OCI-LY1 (cell line): ENCODE measurements at regions not wholly inside any gene's neighbourhood (a gene's known extent, or its start where the extent isn't known, plus 50 kb on each side); places are given as distances from the start of the nearest gene placed in this dataset.

Source experiments
- H2AFZ ChIP-seq: fragments of 200-600 bp; sonication (generic), shearing (Covaris generic); 2 replicates; pipeline ENCODE4 v1.6.0; 2014; ENCODE audit warnings: antibody characterized with exemption, mild to moderate bottlenecking, low read length
- H3F3A ChIP-seq: fragments of 200-600 bp; sonication (generic), shearing (Covaris generic); 2 replicates; pipeline ENCODE4 v1.6.0; 2014; ENCODE audit warnings: mild to moderate bottlenecking, antibody characterized with exemption, low read length, moderate library complexity; ENCODE audit not compliant: insufficient read depth
- H3K27ac ChIP-seq: fragments of 200-600 bp; sonication (generic); 2 replicates; pipeline ENCODE4 v1.5.1; 2014; ENCODE audit warnings: low read length, mixed run types, mild to moderate bottlenecking, low read depth; ENCODE audit not compliant: poor library complexity, severe bottlenecking
- H3K27me3 ChIP-seq: fragments of 200-600 bp; sonication (generic); 2 replicates; pipeline ENCODE4 v1.6.0; 2014; ENCODE audit warnings: antibody characterized with exemption, mild to moderate bottlenecking, low read length, moderate library complexity; ENCODE audit not compliant: insufficient read depth
- H3K36me3 ChIP-seq: fragments of 200-600 bp; sonication (generic); 2 replicates; pipeline ENCODE4 v1.6.1; 2014; ENCODE audit warnings: mild to moderate bottlenecking, antibody characterized with exemption, low read length, moderate library complexity, mixed read lengths; ENCODE audit not compliant: insufficient read depth
- H3K4me1 ChIP-seq: fragments of 200-600 bp; sonication (generic); 2 replicates; pipeline ENCODE4 v1.5.1; 2014; ENCODE audit warnings: mild to moderate bottlenecking, low read length, moderate library complexity; ENCODE audit not compliant: insufficient read depth, severe bottlenecking
- H3K4me2 ChIP-seq: fragments of 200-600 bp; sonication (generic), shearing (Covaris generic); 2 replicates; pipeline ENCODE4 v1.6.1; 2014; ENCODE audit warnings: low read length
- H3K4me3 ChIP-seq: fragments of 200-600 bp; sonication (generic); 2 replicates; pipeline ENCODE4 v1.5.1; 2014; ENCODE audit warnings: low read length, low read depth, mild to moderate bottlenecking, mixed read lengths; ENCODE audit not compliant: poor library complexity, severe bottlenecking
- H3K79me2 ChIP-seq: fragments of 200-600 bp; shearing (Covaris generic); 2 replicates; pipeline ENCODE4 v1.6.1; 2016; ENCODE audit warnings: mixed run types, low read length, mixed read lengths; ENCODE audit not compliant: insufficient read depth
- H3K9ac ChIP-seq: fragments of 200-600 bp; sonication (generic), shearing (Covaris generic); 2 replicates; pipeline ENCODE4 v1.6.1; 2014; ENCODE audit warnings: mild to moderate bottlenecking, low read length, mixed read lengths
- H3K9me2 ChIP-seq: fragments of 200-600 bp; sonication (generic), shearing (Covaris generic); 2 replicates; pipeline ENCODE4 v1.6.1; 2014; ENCODE audit warnings: low read depth, mild to moderate bottlenecking, low read length, mixed read lengths
- H3K9me3 ChIP-seq: fragments of 200-600 bp; shearing (Covaris generic); 2 replicates; pipeline ENCODE4 v1.6.1; 2014; ENCODE audit warnings: low read length, mixed read lengths
- H4K20me1 ChIP-seq: fragments of 200-600 bp; sonication (generic), shearing (Covaris generic); 2 replicates; pipeline ENCODE4 v1.6.0; 2016; ENCODE audit warnings: mild to moderate bottlenecking, low read length; ENCODE audit not compliant: insufficient read depth
- CTCF ChIP-seq: fragments of 200-600 bp; sonication (generic), shearing (Covaris generic); IDR thresholded peaks from 2 replicates; pipeline ENCODE4 v1.5.1; 2017; ENCODE audit warnings: mild to moderate bottlenecking, antibody characterized with exemption, low read length, moderate library complexity, mixed read lengths
- EZH2 ChIP-seq: fragments of 200-600 bp; sonication (generic), shearing (Covaris generic); IDR thresholded peaks from 2 replicates; pipeline ENCODE4 v1.8.0; 2017; ENCODE audit warnings: borderline replicate concordance, mixed run types, mild to moderate bottlenecking, antibody characterized with exemption, low read length, moderate library complexity, mixed read lengths

GRCh38 chr5:135248801-135249231, 150.2 kb downstream of the MACROH2A1 start:
- H3K4me3 ChIP-seq = no peak overlapping the region
- H3K9ac ChIP-seq = no peak overlapping the region
- H3K4me1 ChIP-seq = no peaks in the 10 kb centered on the region
- H3K27me3 ChIP-seq = no peaks in the 10 kb centered on the region
- no peaks in the 10 kb centered on the region for H3K79me2 ChIP-seq
- no peak overlapping the region for H3K4me2 ChIP-seq
- TF ChIP-seq EZH2 = no peak
- TF ChIP-seq CTCF = no peak
- no peaks in the 10 kb centered on the region for H3K9me3 ChIP-seq
- no peaks in the 10 kb centered on the region for H3F3A ChIP-seq
- no peak overlapping the region for H3K27ac ChIP-seq
- no peak overlapping the region for H2AFZ ChIP-seq
- no peaks in the 10 kb centered on the region for H3K36me3 ChIP-seq
- H4K20me1 ChIP-seq = no peaks in the 10 kb centered on the region
- H3K9me2 ChIP-seq = no peaks in the 10 kb centered on the region

- Histone ChIP-seq H3K4me1 (no peaks in the 10 kb centered on the region), H3K4me3 (no peak overlapping the region), H3K9me2 (no peaks in the 10 kb centered on the region), H2AFZ (no peak overlapping the region), H3K9ac (no peak overlapping the region), H3K79me2 (no peaks in the 10 kb centered on the region), H3K9me3 (no peaks in the 10 kb centered on the region), H3F3A (no peaks in the 10 kb centered on the region), H3K27me3 (no peaks in the 10 kb centered on the region), H3K4me2 (no peak overlapping the region), H3K36me3 (no peaks in the 10 kb centered on the region), H4K20me1 (no peaks in the 10 kb centered on the region), H3K27ac (no peak overlapping the region)
- TF ChIP-seq EZH2 = no peak
- no peak for TF ChIP-seq CTCF
Measured at GRCh38 chr5:135246923-135247795, 151.9 kb downstream of the MACROH2A1 start.

- no peak overlapping the region for H3K27ac ChIP-seq
- TF ChIP-seq CTCF (no peak), EZH2 (no peak)
- H2AFZ ChIP-seq = no peak overlapping the region
- H3K27me3 ChIP-seq = no peaks in the 10 kb centered on the region
- H3K4me1 ChIP-seq = no peaks in the 10 kb centered on the region
- H3K9me2 ChIP-seq = no peaks in the 10 kb centered on the region
- no peaks in the 10 kb centered on the region for H4K20me1 ChIP-seq
- H3K4me3 ChIP-seq = no peak overlapping the region
- H3K9me3 ChIP-seq = no peaks in the 10 kb centered on the region
- no peaks in the 10 kb centered on the region for H3K79me2 ChIP-seq
- no peak overlapping the region for H3K9ac ChIP-seq
- no peak overlapping the region for H3K4me2 ChIP-seq
- no peaks in the 10 kb centered on the region for H3F3A ChIP-seq
- H3K36me3 ChIP-seq = no peaks in the 10 kb centered on the region
Measured at GRCh38 chr5:135246605-135246922, 152.5 kb downstream of the MACROH2A1 start.
